ENCODE measurements at regions not wholly inside any gene's neighbourhood (a gene's known extent, or its start where the extent isn't known, plus 50 kb on each side); places are given as distances from the start of the nearest gene placed in this dataset.

- no peaks in the 10 kb centered on the region for H3K79me2 ChIP-seq (ENCODE audit: insufficient read depth)
- H2AFZ ChIP-seq (ENCODE audit: low read depth): no peak overlapping the region
- TF ChIP-seq FOSL2 (IDR thresholded peaks at IDR 0.05; ENCODE audit: borderline replicate concordance, low read depth) (0 out of 2 replicates have a peak, but pooled peaks have one; percentile 10), RCOR1 (IDR thresholded peaks at IDR 0.05; ENCODE audit: low read length) (no peak), USF2 (IDR thresholded peaks at IDR 0.05; ENCODE audit: borderline replicate concordance, low read depth, low read length) (no peak), EZH2phosphoT487 (IDR thresholded peaks at IDR 0.05; ENCODE audit: borderline replicate concordance, low read depth) (no peak), TCF12 (IDR thresholded peaks at IDR 0.05) (peak; percentile 64), JUND (IDR thresholded peaks at IDR 0.05) (peak; percentile 38; the same call in 1 of the 2 replicates)
- no peaks in the 10 kb centered on the region for H4K20me1 ChIP-seq (ENCODE audit: insufficient read depth)
- peaks cover 4% of the 10 kb centered on the region; the same call in 1 of the 2 replicates for H3K9me3 ChIP-seq
- peaks cover 3% of the 10 kb centered on the region for H3F3A ChIP-seq (replicated peaks; ENCODE audit: insufficient read depth)
- H3K27me3 ChIP-seq (ENCODE audit: insufficient read depth): no peaks in the 10 kb centered on the region
- no peak overlapping the region for H3K4me2 ChIP-seq
- H3K4me3 ChIP-seq (ENCODE audit: low read depth in 2 of 2, low read length in 1 of 2): no peak overlapping the region
- DNase-seq: no peak
- H3K27ac ChIP-seq (ENCODE audit: low read depth in 2 of 2, low read length in 1 of 2): no peak overlapping the region
- ChIA-PET CTCF (no interaction called here), POLR2A (no interaction called here)
- no peaks in the 10 kb centered on the region for H3K36me3 ChIP-seq (replicated peaks in 1 of 2; ENCODE audit: control insufficient read depth in 1 of 2, insufficient read depth in 2 of 2, low read length in 1 of 2)
- no peaks in the 10 kb centered on the region for H3K4me1 ChIP-seq (ENCODE audit: control insufficient read depth in 1 of 2, insufficient read depth in 2 of 2, low read depth in 1 of 2, low read length in 1 of 2)
- no peaks in the 10 kb centered on the region for H3K9me2 ChIP-seq
- H3K9ac ChIP-seq: no peak overlapping the region
These were observed 168.1 kb upstream of the CD96 start for GRCh38 chr3:111373861-111374260.

GRCh38 chr3:111385971-111386495, 156.0 kb upstream of the CD96 start:
- H3K27ac ChIP-seq (ENCODE audit: low read depth in 2 of 2, low read length in 1 of 2): no peak overlapping the region
- H3K4me1 ChIP-seq (ENCODE audit: control insufficient read depth in 1 of 2, insufficient read depth in 2 of 2, low read depth in 1 of 2, low read length in 1 of 2): no peaks in the 10 kb centered on the region
- no peak overlapping the region for H3K4me3 ChIP-seq (ENCODE audit: low read depth in 2 of 2, low read length in 1 of 2)
- no peaks in the 10 kb centered on the region for H3K27me3 ChIP-seq (ENCODE audit: insufficient read depth)
- no peaks in the 10 kb centered on the region for H3K9me2 ChIP-seq
- H3K36me3 ChIP-seq (replicated peaks in 1 of 2; ENCODE audit: control insufficient read depth in 1 of 2, insufficient read depth in 2 of 2, low read length in 1 of 2): no peaks in the 10 kb centered on the region
- H3K9ac ChIP-seq: no peak overlapping the region
- no peak overlapping the region for H3K4me2 ChIP-seq
- TF ChIP-seq RXRA (IDR thresholded peaks at IDR 0.05; ENCODE audit: borderline replicate concordance, low read depth): no peak
- no peak for TF ChIP-seq FOXM1 (IDR thresholded peaks at IDR 0.05; ENCODE audit: low read depth)
- no peak for TF ChIP-seq FOSL2 (IDR thresholded peaks at IDR 0.05; ENCODE audit: borderline replicate concordance, low read depth)
- no peak for TF ChIP-seq GABPA (IDR thresholded peaks at IDR 0.05; ENCODE audit: low read depth)
- TF ChIP-seq RCOR1 (IDR thresholded peaks at IDR 0.05; ENCODE audit: low read length): no peak
- no peak for TF ChIP-seq CHD2 (IDR thresholded peaks at IDR 0.05; ENCODE audit: low read length, partially characterized antibody)
- no peak for TF ChIP-seq YY1 (IDR thresholded peaks at IDR 0.05; ENCODE audit: low read depth)
- ChIA-PET CTCF (no interaction called here), POLR2A (no interaction called here)
- no peaks in the 10 kb centered on the region for H3K79me2 ChIP-seq (ENCODE audit: insufficient read depth)
- H3K9me3 ChIP-seq: no peaks in the 10 kb centered on the region
- 33% methylated on average over 4 of the region's 4 CpGs for WGBS (ENCODE audit: low lambda C conversion rate)
- H3F3A ChIP-seq (replicated peaks; ENCODE audit: insufficient read depth): no peaks in the 10 kb centered on the region
- H2AFZ ChIP-seq (ENCODE audit: low read depth): no peak overlapping the region
- DNase-seq: no peak
- H4K20me1 ChIP-seq (ENCODE audit: insufficient read depth): no peaks in the 10 kb centered on the region

- Histone ChIP-seq H3F3A (replicated peaks; ENCODE audit: insufficient read depth) (no peaks in the 10 kb centered on the region), H3K9me2 (no peaks in the 10 kb centered on the region), H3K4me1 (ENCODE audit: control insufficient read depth in 1 of 2, insufficient read depth in 2 of 2, low read depth in 1 of 2, low read length in 1 of 2) (no peaks in the 10 kb centered on the region; a peak in 1 of 4 replicates), H3K36me3 (replicated peaks in 1 of 2; ENCODE audit: control insufficient read depth in 1 of 2, insufficient read depth in 2 of 2, low read length in 1 of 2) (no peaks in the 10 kb centered on the region), H3K27ac (ENCODE audit: low read depth in 2 of 2, low read length in 1 of 2) (no peak overlapping the region), H3K4me2 (no peak overlapping the region), H2AFZ (ENCODE audit: low read depth) (no peak overlapping the region), H3K9ac (no peak overlapping the region), H3K4me3 (ENCODE audit: low read depth in 2 of 2, low read length in 1 of 2) (no peak overlapping the region), H4K20me1 (ENCODE audit: insufficient read depth) (no peaks in the 10 kb centered on the region), H3K79me2 (ENCODE audit: insufficient read depth) (no peaks in the 10 kb centered on the region), H3K9me3 (no peaks in the 10 kb centered on the region), H3K27me3 (ENCODE audit: insufficient read depth) (no peaks in the 10 kb centered on the region)
- no peak for DNase-seq
- ChIA-PET CTCF (no interaction called here), POLR2A (no interaction called here)
- WGBS (ENCODE audit: low lambda C conversion rate): 72% methylated on average over 2 of the region's 2 CpGs
- TF ChIP-seq MAX (IDR thresholded peaks at IDR 0.05; ENCODE audit: low read depth) (no peak), ZBTB33 (IDR thresholded peaks at IDR 0.05; ENCODE audit: borderline replicate concordance, low read depth) (no peak), GABPA (IDR thresholded peaks at IDR 0.05; ENCODE audit: low read depth) (no peak), YY1 (IDR thresholded peaks at IDR 0.05; ENCODE audit: low read depth) (no peak), TAF1 (IDR thresholded peaks at IDR 0.05; ENCODE audit: borderline replicate concordance, low read depth, low read length) (no peak), PBX3 (IDR thresholded peaks at IDR 0.05) (no peak), SIN3A (IDR thresholded peaks at IDR 0.05; ENCODE audit: borderline replicate concordance, low read depth, low read length) (no peak), MEF2A (IDR thresholded peaks at IDR 0.05; ENCODE audit: borderline replicate concordance, low read depth) (no peak), POLR2AphosphoS5 (IDR thresholded peaks at IDR 0.05; ENCODE audit: low read depth, low read length) (no peak), USF2 (IDR thresholded peaks at IDR 0.05; ENCODE audit: borderline replicate concordance, low read depth, low read length) (no peak)
These were observed 149.1 kb upstream of the CD96 start for GRCh38 chr3:111392894-111393398.
